SU-DHL-6 (cell line): ENCODE measurements at regions not wholly inside any gene's neighbourhood (a gene's known extent, or its start where the extent isn't known, plus 50 kb on each side); places are given as distances from the start of the nearest gene placed in this dataset.

Source experiments
- CTCF ChIP-seq: fragments of 200-600 bp; sonication (generic); IDR thresholded peaks from one replicate; pipeline ENCODE4 v1.5.1; 2017; ENCODE audit warnings: antibody characterized with exemption, mild to moderate bottlenecking, low read length, moderate library complexity; ENCODE audit not compliant: insufficient read depth, poor library complexity, severe bottlenecking
- EZH2phosphoT487 ChIP-seq: fragments of 200-600 bp; sonication (generic), shearing (Covaris generic); conservative IDR thresholded peaks from 2 replicates; pipeline ENCODE4 v1.6.1; 2018; ENCODE audit warnings: mild to moderate bottlenecking, antibody characterized with exemption, low read length, moderate library complexity, mixed read lengths

- TF ChIP-seq CTCF = no peak
- TF ChIP-seq EZH2phosphoT487 = no peak
These were observed 404.7 kb downstream of the FBXO15 start for GRCh38 chr18:73742957-73743356.
